Spinal cord (tissue), 9 donors: ENCODE measurements at regions not wholly inside any gene's neighbourhood (a gene's known extent, or its start where the extent isn't known, plus 50 kb on each side); places are given as distances from the start of the nearest gene placed in this dataset.

Source experiments
- DNase-seq, 6 donors: peaks; one replicate each; pipeline versions ENCODE4 v3.0.0 to v3.0.0-alpha.2; 2013 to 2015; ENCODE audit warnings: low spot score in 6 of 6, low read depth in 4 of 6
- H3K27ac ChIP-seq: one replicate; pipeline ENCODE4 v1.5.1; 2013; ENCODE audit warnings: low read depth, low read length, control low read depth
- H3K27me3 ChIP-seq: one replicate; pipeline ENCODE4 v1.6.1; 2013; ENCODE audit warnings: low read length; ENCODE audit not compliant: control insufficient read depth, insufficient read depth
- H3K36me3 ChIP-seq: one replicate; pipeline ENCODE4 v1.6.1; 2013; ENCODE audit warnings: low read length; ENCODE audit not compliant: control insufficient read depth, insufficient read depth
- H3K4me1 ChIP-seq: one replicate; pipeline ENCODE4 v1.6.1; 2013; ENCODE audit warnings: low read length; ENCODE audit not compliant: control insufficient read depth, insufficient read depth
- H3K4me3 ChIP-seq: one replicate; pipeline ENCODE4 v1.5.1; 2013; ENCODE audit warnings: low read depth, low read length, control low read depth
- H3K9me3 ChIP-seq: one replicate; pipeline ENCODE4 v1.6.1; 2013; ENCODE audit warnings: low read length; ENCODE audit not compliant: control insufficient read depth, insufficient read depth
- whole genome bisulfite sequencing: methylation state at CpG from one replicate; pipeline ENCODE4 v1.1.5; 2013; ENCODE audit warnings: missing lambda C conversion rate; ENCODE audit not compliant: insufficient coverage; 5-methylcytosine and 5-hydroxymethylcytosine counted together
- donor health status: healthy.

- DNase-seq: peak in 1 of 6 donors; percentile 17
- Histone ChIP-seq H3K36me3 (no peaks in the 10 kb centered on the region), H3K4me1 (no peaks in the 10 kb centered on the region), H3K27me3 (no peaks in the 10 kb centered on the region), H3K27ac (no peak overlapping the region), H3K9me3 (no peaks in the 10 kb centered on the region), H3K4me3 (no peak overlapping the region)
- no CpG with 5 or more reads among the region's 2 CpGs for WGBS
Measured at GRCh38 chr4:160375772-160376452, 1273.0 kb downstream of the RAPGEF2 start.

- DNase-seq: no peak
Measured at GRCh38 chr4:160386846-160387245, 1284.0 kb downstream of the RAPGEF2 start.

GRCh38 chr4:160399826-160400225 lies 1296.9 kb downstream of the RAPGEF2 start:
- Histone ChIP-seq H3K9me3 (peaks cover 2% of the 10 kb centered on the region), H3K27me3 (no peaks in the 10 kb centered on the region), H3K27ac (no peak overlapping the region), H3K4me3 (no peak overlapping the region), H3K4me1 (no peaks in the 10 kb centered on the region), H3K36me3 (no peaks in the 10 kb centered on the region)
- no CpG with 5 or more reads among the region's 3 CpGs for WGBS
- DNase-seq: no peak

More at GRCh38 chr4:160386846-160387245, 1284.0 kb downstream of the RAPGEF2 start:
- no peak overlapping the region for H3K27ac ChIP-seq
- no peaks in the 10 kb centered on the region for H3K4me1 ChIP-seq
- no peaks in the 10 kb centered on the region for H3K27me3 ChIP-seq
- H3K9me3 ChIP-seq: peaks cover 4% of the 10 kb centered on the region
- H3K36me3 ChIP-seq: no peaks in the 10 kb centered on the region
- no peak overlapping the region for H3K4me3 ChIP-seq

DNA sequence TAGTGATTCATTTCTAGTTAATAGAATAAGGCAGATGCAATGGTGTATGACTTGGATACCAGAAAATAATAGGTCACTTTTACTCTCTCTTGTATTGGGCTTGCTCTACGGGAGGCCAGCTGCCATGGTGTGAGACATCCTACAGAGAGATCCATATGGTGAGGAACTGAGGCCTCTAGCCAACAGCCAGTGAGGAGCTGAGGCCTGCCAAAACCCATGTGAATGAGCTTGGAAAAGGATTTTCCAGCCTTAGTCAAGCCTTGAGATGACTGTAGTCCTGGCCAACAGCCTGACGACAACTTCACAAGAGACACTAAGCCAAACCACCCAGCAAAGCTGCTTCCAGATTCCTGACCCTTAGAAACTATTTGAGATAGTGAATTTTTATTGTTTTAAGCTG lies 1300.2 kb downstream of the RAPGEF2 start:
- no peak overlapping the region for H3K4me3 ChIP-seq
- H3K27me3 ChIP-seq: no peaks in the 10 kb centered on the region
- peaks cover 2% of the 10 kb centered on the region for H3K9me3 ChIP-seq
- no peaks in the 10 kb centered on the region for H3K4me1 ChIP-seq
- peak in 1 of 6 donors; percentile 86 for DNase-seq
- H3K27ac ChIP-seq: no peak overlapping the region
- WGBS: no CpG with 5 or more reads among the region's 2 CpGs
- no peaks in the 10 kb centered on the region for H3K36me3 ChIP-seq

- no peak overlapping the region for H3K27ac ChIP-seq
- peak in 2 of 6 donors; percentile 55 to 67 for DNase-seq
Measured at GRCh38 chr4:160406263-160406825, 1303.5 kb downstream of the RAPGEF2 start.

GRCh38 chr4:160414496-160414895 lies 1311.6 kb downstream of the RAPGEF2 start:
- Histone ChIP-seq H3K9me3 (no peaks in the 10 kb centered on the region), H3K4me1 (no peaks in the 10 kb centered on the region), H3K27ac (no peak overlapping the region), H3K4me3 (no peak overlapping the region), H3K36me3 (no peaks in the 10 kb centered on the region), H3K27me3 (no peaks in the 10 kb centered on the region)
- peak in 1 of 6 donors; percentile 83 for DNase-seq
- 85% methylated on average over 4 of the region's 5 CpGs for WGBS

More at GRCh38 chr4:160406263-160406825, 1303.5 kb downstream of the RAPGEF2 start:
- H3K4me3 ChIP-seq: no peak overlapping the region
- WGBS: 67% methylated on average over 2 of the region's 5 CpGs
- H3K36me3 ChIP-seq: no peaks in the 10 kb centered on the region
- no peaks in the 10 kb centered on the region for H3K9me3 ChIP-seq
- no peaks in the 10 kb centered on the region for H3K27me3 ChIP-seq
- H3K4me1 ChIP-seq: no peaks in the 10 kb centered on the region

DNA sequence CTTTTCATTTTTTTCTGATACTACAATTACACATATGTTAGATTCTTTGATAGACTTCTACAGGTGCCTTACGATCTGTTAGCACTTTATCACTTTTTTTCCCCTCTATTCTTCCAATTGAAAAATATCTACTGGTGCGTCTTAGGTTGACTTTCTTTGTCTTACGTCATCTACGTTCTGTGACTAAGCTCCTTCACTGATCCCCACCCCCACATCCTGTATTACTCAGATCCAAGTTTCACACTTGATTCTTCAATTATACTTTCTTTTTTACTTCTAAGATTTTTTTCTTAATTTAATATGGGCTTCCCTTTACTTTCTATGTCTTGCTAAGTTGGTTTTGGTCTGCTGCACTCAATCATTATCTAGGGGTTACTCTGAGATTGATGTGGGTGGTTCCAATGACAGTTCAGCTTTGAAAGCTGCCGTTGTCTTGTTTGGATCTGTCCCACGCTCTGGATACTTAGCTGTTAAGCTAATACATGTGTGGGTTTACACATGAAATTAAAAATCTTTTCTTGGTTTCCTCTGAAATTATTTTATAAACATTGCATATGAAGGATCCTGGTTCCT lies 1321.1 kb downstream of the RAPGEF2 start:
- no peak overlapping the region for H3K27ac ChIP-seq
- no peak overlapping the region for H3K4me3 ChIP-seq
- H3K36me3 ChIP-seq: no peaks in the 10 kb centered on the region
- H3K9me3 ChIP-seq: no peaks in the 10 kb centered on the region
- no peak for DNase-seq
- 100% methylated on average over 3 of the region's 6 CpGs for WGBS
- H3K4me1 ChIP-seq: no peaks in the 10 kb centered on the region
- H3K27me3 ChIP-seq: no peaks in the 10 kb centered on the region

DNA sequence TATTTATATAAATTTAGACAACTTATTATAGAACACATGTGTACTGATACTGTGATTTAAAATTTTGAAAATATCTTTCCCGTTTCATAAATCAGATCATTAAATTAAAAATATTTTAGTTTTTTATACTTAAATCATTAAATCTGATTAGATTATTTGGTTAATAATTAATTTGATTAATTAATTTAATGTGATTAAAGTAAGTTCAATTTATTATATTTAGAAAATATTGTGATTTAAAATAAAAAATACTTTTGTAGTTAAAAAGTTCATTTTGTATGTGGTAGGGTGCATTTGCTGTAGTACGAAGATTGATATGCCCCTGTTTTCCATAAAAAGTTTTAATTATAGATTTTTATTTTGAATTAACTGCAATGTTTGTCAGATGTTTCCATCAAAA lies 1323.4 kb downstream of the RAPGEF2 start:
- Histone ChIP-seq H3K27ac (no peak overlapping the region), H3K27me3 (no peaks in the 10 kb centered on the region), H3K4me3 (no peak overlapping the region), H3K4me1 (no peaks in the 10 kb centered on the region), H3K9me3 (no peaks in the 10 kb centered on the region), H3K36me3 (no peaks in the 10 kb centered on the region)
- no CpG with 5 or more reads among the region's 2 CpGs for WGBS
- DNase-seq: no peak

DNA sequence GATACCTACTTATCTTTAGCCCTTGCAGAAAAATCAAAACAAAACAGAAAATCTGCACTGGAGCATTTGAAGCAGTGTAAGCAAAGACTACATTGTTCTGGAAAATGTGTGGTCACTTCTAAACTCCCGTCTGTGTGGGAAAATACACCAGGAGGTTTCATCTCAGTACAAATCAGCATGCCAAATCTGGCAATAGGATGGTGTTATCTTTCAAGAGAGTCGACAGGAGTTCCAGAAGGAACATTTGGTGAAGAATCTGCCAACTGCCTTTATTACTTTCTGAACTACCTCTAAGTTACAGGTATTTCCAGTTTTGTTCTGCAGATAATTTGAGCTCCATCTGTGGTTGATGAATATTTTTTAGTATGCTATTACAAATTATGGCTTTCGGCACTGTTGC lies 1348.0 kb downstream of the RAPGEF2 start:
- Histone ChIP-seq H3K4me1 (no peaks in the 10 kb centered on the region), H3K36me3 (no peaks in the 10 kb centered on the region), H3K27me3 (no peaks in the 10 kb centered on the region), H3K27ac (no peak overlapping the region), H3K4me3 (no peak overlapping the region), H3K9me3 (no peaks in the 10 kb centered on the region)
- DNase-seq: peak in 3 of 6 donors; percentile 2 to 53 (median 46)
- 35% methylated on average over 2 of the region's 3 CpGs for WGBS
